GM23248 (cell line): ENCODE measurements at regions not wholly inside any gene's neighbourhood (a gene's known extent, or its start where the extent isn't known, plus 50 kb on each side); places are given as distances from the start of the nearest gene placed in this dataset.
A peak's percentile ranks its signal among the peaks of the same experiment; 100 is the strongest.

Source experiments
- DNase-seq: peaks from one replicate; pipeline ENCODE4 v3.0.0-alpha.2; 2015
- H2AFZ ChIP-seq: fragments of 200-600 bp; sonication (generic); 2 replicates; pipeline ENCODE4 v1.6.1; 2016; ENCODE audit warnings: antibody characterized with exemption
- H3F3A ChIP-seq: fragments of 200-600 bp; sonication (generic); 2 replicates; pipeline ENCODE4 v1.6.1; 2016; ENCODE audit warnings: mild to moderate bottlenecking, antibody characterized with exemption, mixed run types; ENCODE audit not compliant: insufficient read depth
- H3K27ac ChIP-seq: fragments of 200-600 bp; sonication (generic); 2 replicates; pipeline ENCODE4 v1.5.1; 2016; ENCODE audit warnings: mild to moderate bottlenecking
- H3K27me3 ChIP-seq: fragments of 200-600 bp; sonication (generic); replicated peaks from 2 replicates; pipeline ENCODE4 v1.6.1; 2016; ENCODE audit warnings: mild to moderate bottlenecking; ENCODE audit not compliant: insufficient read depth
- H3K36me3 ChIP-seq: fragments of 200-600 bp; sonication (generic); 2 replicates; pipeline ENCODE4 v1.6.1; 2016; ENCODE audit warnings: low read depth, mild to moderate bottlenecking
- H3K4me1 ChIP-seq: fragments of 200-600 bp; sonication (generic); 2 replicates; pipeline ENCODE4 v1.6.1; 2016; ENCODE audit warnings: mild to moderate bottlenecking; ENCODE audit not compliant: insufficient read depth
- H3K4me2 ChIP-seq: fragments of 200-600 bp; sonication (generic); one replicate; pipeline ENCODE4 v1.6.1; 2016; ENCODE audit warnings: mild to moderate bottlenecking; ENCODE audit not compliant: unreplicated experiment
- H3K4me3 ChIP-seq: fragments of 200-600 bp; sonication (generic); 2 replicates; pipeline ENCODE4 v1.5.1; 2016; ENCODE audit warnings: mild to moderate bottlenecking
- H3K79me2 ChIP-seq: fragments of 200-600 bp; sonication (generic); 2 replicates; pipeline ENCODE4 v1.6.1; 2016; ENCODE audit warnings: mild to moderate bottlenecking; ENCODE audit not compliant: insufficient read depth
- H3K9ac ChIP-seq: fragments of 200-600 bp; sonication (generic); 2 replicates; pipeline ENCODE4 v1.6.1; 2016; ENCODE audit warnings: mild to moderate bottlenecking
- H3K9me2 ChIP-seq: fragments of 200-600 bp; sonication (generic); 2 replicates; pipeline ENCODE4 v1.6.1; 2016; ENCODE audit warnings: mixed run types, mild to moderate bottlenecking, moderate library complexity; ENCODE audit not compliant: insufficient read depth
- H3K9me3 ChIP-seq: fragments of 200-600 bp; sonication (generic); one replicate; pipeline ENCODE4 v1.6.1; 2017; ENCODE audit warnings: low read depth
- H4K20me1 ChIP-seq: fragments of 200-600 bp; sonication (generic); 2 replicates; pipeline ENCODE4 v1.6.0; 2016; ENCODE audit not compliant: insufficient read depth
- EZH2 ChIP-seq: fragments of 200-600 bp; sonication (generic); IDR thresholded peaks from 2 replicates; pipeline ENCODE4 v1.6.1; 2018; ENCODE audit warnings: antibody characterized with exemption, mild to moderate bottlenecking; ENCODE audit not compliant: insufficient read depth, poor library complexity, severe bottlenecking
- EZH2phosphoT487 ChIP-seq: fragments of 200-600 bp; sonication (generic); IDR thresholded peaks from 2 replicates; pipeline ENCODE4 v1.6.1; 2018; ENCODE audit warnings: antibody characterized with exemption, moderate library complexity, mild to moderate bottlenecking, low read depth; ENCODE audit not compliant: insufficient read depth
- WGBS, 2 experiments: methylation state at CpG; one replicate each; pipeline ENCODE4 v1.1.6; 2015 to 2017; ENCODE audit warnings: low lambda C conversion rate in 2 of 2, low coverage in 1 of 2; ENCODE audit errors: missing lambda C conversion rate in 2 of 2; 5-methylcytosine and 5-hydroxymethylcytosine counted together
- in situ Hi-C: fragments of 300-500 bp; cut with MboI; formaldehyde crosslinking; loops from 2 replicates; pipeline ENCODE4 v1.15.0; 2020

DNA sequence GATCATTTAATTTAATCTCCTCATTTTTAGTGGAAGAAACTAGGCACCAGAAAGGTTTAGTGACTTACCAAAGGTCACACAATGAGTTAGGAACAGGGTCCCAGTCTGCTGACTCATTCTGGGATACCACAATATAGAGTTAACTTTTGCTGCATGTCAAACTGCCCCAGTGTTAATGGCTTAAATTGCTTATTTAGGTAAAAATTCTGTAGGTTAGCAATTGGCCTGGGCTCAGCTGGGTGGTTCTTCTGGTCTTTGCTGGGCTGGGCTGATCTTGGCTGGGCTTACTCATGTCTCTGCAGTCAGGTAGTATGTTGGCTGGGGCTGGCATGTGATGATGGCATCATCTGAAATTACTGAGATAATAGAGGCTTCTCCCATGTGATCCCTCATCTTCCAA, 111.6 kb downstream of the EMX2 start:
- H3K9me2 ChIP-seq = no peaks in the 10 kb centered on the region
- no peaks in the 10 kb centered on the region for H3K9me3 ChIP-seq
- H2AFZ ChIP-seq = no peak overlapping the region
- H3F3A ChIP-seq = peaks cover 7% of the 10 kb centered on the region
- H4K20me1 ChIP-seq = no peaks in the 10 kb centered on the region
- in situ Hi-C loops = no loop called here
- no peak overlapping the region for H3K4me3 ChIP-seq
- H3K4me2 ChIP-seq = no peak overlapping the region
- no peaks in the 10 kb centered on the region for H3K79me2 ChIP-seq
- no peaks in the 10 kb centered on the region for H3K27me3 ChIP-seq
- DNase-seq = no peak
- no peaks in the 10 kb centered on the region for H3K36me3 ChIP-seq
- peaks cover 11% of the 10 kb centered on the region for H3K4me1 ChIP-seq
- no peak for TF ChIP-seq EZH2phosphoT487
- no peak for TF ChIP-seq EZH2
- no peak overlapping the region for H3K27ac ChIP-seq
- H3K9ac ChIP-seq = no peak overlapping the region

DNA sequence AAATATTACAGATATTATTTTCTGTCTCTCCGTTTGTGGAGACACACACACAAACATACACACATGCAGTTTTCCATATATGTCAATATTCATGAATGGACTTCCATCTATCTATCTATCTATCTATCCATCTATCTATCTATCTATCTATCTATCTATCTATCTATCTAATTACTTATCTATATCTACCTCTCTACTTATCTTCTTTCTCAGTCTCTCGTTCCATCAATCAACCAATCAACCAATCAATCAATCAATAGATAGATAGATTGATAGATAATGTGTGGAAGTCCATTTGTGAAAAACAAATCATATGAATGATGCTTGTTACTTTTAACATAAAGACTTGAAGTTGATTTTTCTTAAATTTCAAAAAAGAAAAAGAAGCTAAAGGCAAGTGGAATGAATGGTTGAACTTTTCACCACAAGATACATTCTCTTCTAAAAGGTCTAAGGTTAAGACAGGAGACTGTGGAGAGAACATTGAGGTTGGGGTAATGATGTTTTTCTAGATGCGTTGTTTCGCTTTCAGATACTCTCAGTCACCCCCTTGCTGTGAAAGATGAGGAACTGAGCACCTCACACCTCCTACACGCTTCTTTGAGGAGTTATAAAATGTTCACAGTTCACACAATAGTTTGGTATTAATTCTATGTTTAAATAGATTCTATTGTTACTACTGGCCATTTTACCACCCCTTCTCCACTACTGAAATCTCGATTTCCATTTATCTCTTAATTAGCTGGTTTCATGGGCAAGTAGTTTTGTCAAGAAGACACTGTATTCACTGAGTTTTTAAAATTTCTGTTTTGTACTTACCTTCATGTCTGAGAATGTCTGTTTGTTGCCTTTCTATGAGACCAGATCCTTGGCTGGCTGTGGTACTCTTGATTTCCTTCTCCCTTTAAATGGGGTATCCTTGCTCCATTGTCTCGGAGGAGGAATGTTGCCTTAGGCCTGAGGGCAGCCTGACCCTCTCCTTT, 114.1 kb downstream of the EMX2 start:
- H3F3A ChIP-seq = peaks cover 7% of the 10 kb centered on the region
- H3K4me2 ChIP-seq = no peak overlapping the region
- 81 to 87% methylated on average over 7 of the region's 7 CpGs for WGBS, 2 experiments
- TF ChIP-seq EZH2phosphoT487 = no peak
- no peak for TF ChIP-seq EZH2
- DNase-seq = no peak
- H4K20me1 ChIP-seq = no peaks in the 10 kb centered on the region
- no peak overlapping the region for H3K9ac ChIP-seq
- H3K9me3 ChIP-seq = no peaks in the 10 kb centered on the region
- H3K4me3 ChIP-seq = no peak overlapping the region
- H2AFZ ChIP-seq = no peak overlapping the region
- in situ Hi-C loops = no loop called here
- H3K4me1 ChIP-seq = peaks cover 11% of the 10 kb centered on the region
- no peaks in the 10 kb centered on the region for H3K79me2 ChIP-seq
- H3K27ac ChIP-seq = no peak overlapping the region
- H3K36me3 ChIP-seq = no peaks in the 10 kb centered on the region
- no peaks in the 10 kb centered on the region for H3K27me3 ChIP-seq
- no peaks in the 10 kb centered on the region for H3K9me2 ChIP-seq

- no peak overlapping the region for H3K4me2 ChIP-seq
- no peaks in the 10 kb centered on the region for H4K20me1 ChIP-seq
- no peak overlapping the region for H3K9ac ChIP-seq
- H3K4me1 ChIP-seq = peaks cover 5% of the 10 kb centered on the region; the same call in 1 of the 2 replicates
- H2AFZ ChIP-seq = no peak overlapping the region
- H3K9me2 ChIP-seq = no peaks in the 10 kb centered on the region
- H3K9me3 ChIP-seq = no peaks in the 10 kb centered on the region
- no peaks in the 10 kb centered on the region for H3K36me3 ChIP-seq
- peaks cover 5% of the 10 kb centered on the region; the same call in 1 of the 2 replicates for H3F3A ChIP-seq
- 90 to 99% methylated on average over 2 of the region's 2 CpGs for WGBS, 2 experiments
- no peak overlapping the region for H3K27ac ChIP-seq
- no peaks in the 10 kb centered on the region for H3K79me2 ChIP-seq
- TF ChIP-seq EZH2phosphoT487 = no peak
- no peak for TF ChIP-seq EZH2
- H3K27me3 ChIP-seq = no peaks in the 10 kb centered on the region
- no peak for DNase-seq
- no peak overlapping the region for H3K4me3 ChIP-seq
- in situ Hi-C loops = no loop called here
Measured at GRCh38 chr10:117661316-117661715, 118.8 kb downstream of the EMX2 start.

DNA sequence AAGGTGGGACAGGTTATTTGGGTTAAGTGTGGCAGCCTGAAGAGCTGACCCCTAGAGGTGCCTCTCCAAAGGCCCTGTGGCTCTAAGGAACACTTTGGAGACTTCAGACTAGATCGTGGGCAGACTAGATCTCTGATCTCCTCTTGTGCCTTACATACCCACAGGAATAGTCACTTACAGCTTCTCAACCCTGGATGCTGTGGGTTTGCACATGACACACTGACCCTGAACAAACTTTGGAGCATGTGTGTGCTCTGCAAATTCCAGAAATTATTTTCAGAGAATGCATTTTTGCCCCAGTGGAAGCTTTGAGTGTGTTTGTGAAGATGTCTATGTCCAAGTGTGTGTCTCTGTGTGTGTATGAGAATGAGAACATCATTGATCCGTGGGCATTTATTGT, 119.6 kb downstream of the EMX2 start:
- H3K4me1 ChIP-seq = peaks cover 5% of the 10 kb centered on the region; the same call in 1 of the 2 replicates

More for the DNA sequence above, 119.6 kb downstream of the EMX2 start:
- 29 to 32% methylated on average over 2 of the region's 2 CpGs for WGBS, 2 experiments
- in situ Hi-C loops = no loop called here
- no peak for TF ChIP-seq EZH2
- no peak for TF ChIP-seq EZH2phosphoT487
- Histone ChIP-seq H3K4me2 (no peak overlapping the region), H3K4me3 (no peak overlapping the region), H3K9me3 (no peaks in the 10 kb centered on the region), H3K9me2 (no peaks in the 10 kb centered on the region), H4K20me1 (no peaks in the 10 kb centered on the region), H3K27ac (peak overlapping the region; percentile 88; the same call in 1 of the 2 replicates), H2AFZ (no peak overlapping the region), H3K36me3 (no peaks in the 10 kb centered on the region), H3K79me2 (no peaks in the 10 kb centered on the region), H3K27me3 (no peaks in the 10 kb centered on the region), H3F3A (peaks cover 5% of the 10 kb centered on the region; the same call in 1 of the 2 replicates), H3K9ac (peak overlapping the region; percentile 74)
- peak; percentile 83 for DNase-seq
